ENCODE measurements at regions not wholly inside any gene's neighbourhood (a gene's known extent, or its start where the extent isn't known, plus 50 kb on each side); places are given as distances from the start of the nearest gene placed in this dataset.

- no peak for TF ChIP-seq CTCF (conservative IDR thresholded peaks at IDR 0.05)
- TF ChIP-seq ZFX (IDR thresholded peaks at IDR 0.05) = no peak
Measured at GRCh38 chr15:98419173-98419780, 229.1 kb upstream of the IGF1R start.
